ENCODE measurements at regions not wholly inside any gene's neighbourhood (a gene's known extent, or its start where the extent isn't known, plus 50 kb on each side); places are given as distances from the start of the nearest gene placed in this dataset.
"Not testable (repeated sequence)": the region's sequence is repeated elsewhere in the genome, so short reads cannot be mapped to it uniquely, and the experiment has no call there.

- no peak for DNase-seq
These were observed 532.2 kb downstream of the CHSY3 start for GRCh38 chr5:130436430-130436829.

- DNase-seq, result no peak
These were observed 523.1 kb downstream of the CHSY3 start for GRCh38 chr5:130427222-130427955.

GRCh38 chr5:130425424-130425823, 521.2 kb downstream of the CHSY3 start:
- DNase-seq, result no peak

- no peak for DNase-seq
These were observed 520.1 kb downstream of the CHSY3 start for GRCh38 chr5:130424341-130424740.

GRCh38 chr5:130402906-130403305, 498.6 kb downstream of the CHSY3 start:
- no peak for DNase-seq

DNA sequence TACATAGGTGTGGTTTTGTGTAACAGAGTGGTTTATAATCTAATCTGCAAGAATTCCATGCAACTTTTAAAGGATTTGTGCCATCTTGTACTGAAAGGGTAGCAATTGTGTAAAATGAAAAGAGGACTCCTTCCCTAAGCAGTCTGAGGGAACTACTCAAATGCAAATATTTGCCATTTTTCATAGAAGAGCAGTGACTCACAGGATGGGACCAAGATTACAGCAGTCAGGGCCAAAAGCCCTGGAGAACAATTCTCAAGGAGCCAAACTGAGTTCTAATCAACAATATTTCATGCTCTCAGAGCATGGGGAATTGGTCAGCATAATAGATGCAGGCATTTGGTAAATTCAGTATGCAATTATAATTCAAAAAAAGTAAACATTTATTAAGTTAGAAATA, 495.8 kb downstream of the CHSY3 start:
- no peak for DNase-seq

GRCh38 chr5:130398825-130399224, 494.6 kb downstream of the CHSY3 start:
- DNase-seq, result no peak

DNA sequence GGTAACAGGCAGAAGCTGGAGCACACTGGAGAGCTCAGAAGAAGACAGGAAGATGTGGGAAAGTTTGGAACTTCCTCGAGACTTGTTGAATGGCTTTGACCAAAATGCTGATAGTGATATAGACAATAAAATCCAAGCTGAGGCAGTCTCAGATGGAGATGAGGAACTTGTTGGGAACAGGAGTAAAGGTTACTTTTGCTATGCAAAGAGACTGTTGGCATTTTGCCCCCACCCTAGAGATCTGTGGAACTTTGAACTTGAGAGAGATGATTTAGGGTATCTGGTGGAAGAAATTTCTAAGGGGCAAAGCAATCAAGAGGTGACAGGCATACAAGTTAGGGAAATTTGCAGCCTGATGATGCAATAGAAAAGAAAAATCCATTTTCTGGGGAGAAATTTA, 493.5 kb downstream of the CHSY3 start:
- DNase-seq, result not testable (repeated sequence)

- no peak for DNase-seq
These were observed 492.9 kb downstream of the CHSY3 start for GRCh38 chr5:130397132-130397531.

GRCh38 chr5:130391727-130392264, 487.5 kb downstream of the CHSY3 start:
- DNase-seq, result not testable (repeated sequence)

DNA sequence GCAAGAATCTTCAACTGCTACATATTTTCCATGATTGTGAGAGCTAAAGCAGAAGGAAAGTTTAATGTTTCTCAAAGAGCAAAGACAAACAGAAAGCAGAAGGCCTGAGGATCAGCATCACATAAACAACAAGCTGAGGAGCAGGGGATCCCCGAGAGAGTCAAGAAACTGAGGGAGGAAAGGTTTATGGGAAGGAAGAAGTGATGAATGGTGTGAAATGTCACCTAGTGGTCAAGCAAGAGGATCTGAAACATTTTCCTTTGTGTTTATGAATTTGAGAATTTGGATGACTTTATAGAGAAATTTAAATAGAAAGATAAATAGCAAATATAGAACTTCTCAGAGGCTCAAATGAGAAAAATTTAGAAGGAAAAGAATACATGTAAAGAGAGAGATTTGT, 481.9 kb downstream of the CHSY3 start:
- DNase-seq, result no peak

GRCh38 chr5:130385656-130386055, 481.4 kb downstream of the CHSY3 start:
- DNase-seq, result no peak

DNA sequence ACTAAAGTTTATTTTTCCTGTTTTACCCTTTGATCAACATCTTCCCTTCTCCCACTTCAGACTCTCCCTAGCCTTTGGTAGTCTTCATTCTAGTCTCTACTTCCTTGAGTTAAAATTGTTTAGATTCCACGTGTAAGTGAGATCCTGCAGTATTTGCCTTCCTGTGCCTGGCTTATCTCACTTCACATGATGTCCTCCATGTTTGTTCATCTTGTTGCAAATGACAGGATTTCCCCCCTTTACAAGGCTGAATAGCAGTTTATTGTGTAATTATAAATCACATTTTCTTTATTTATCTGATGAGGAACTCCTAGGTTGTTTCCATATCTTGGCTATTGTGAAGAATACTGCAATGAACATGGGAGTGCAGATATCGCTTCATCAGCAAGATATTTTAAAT, 461.7 kb downstream of the CHSY3 start:
- no peak for DNase-seq

- DNase-seq, result no peak
These were observed 445.9 kb downstream of the CHSY3 start for GRCh38 chr5:130350131-130350530.

DNA sequence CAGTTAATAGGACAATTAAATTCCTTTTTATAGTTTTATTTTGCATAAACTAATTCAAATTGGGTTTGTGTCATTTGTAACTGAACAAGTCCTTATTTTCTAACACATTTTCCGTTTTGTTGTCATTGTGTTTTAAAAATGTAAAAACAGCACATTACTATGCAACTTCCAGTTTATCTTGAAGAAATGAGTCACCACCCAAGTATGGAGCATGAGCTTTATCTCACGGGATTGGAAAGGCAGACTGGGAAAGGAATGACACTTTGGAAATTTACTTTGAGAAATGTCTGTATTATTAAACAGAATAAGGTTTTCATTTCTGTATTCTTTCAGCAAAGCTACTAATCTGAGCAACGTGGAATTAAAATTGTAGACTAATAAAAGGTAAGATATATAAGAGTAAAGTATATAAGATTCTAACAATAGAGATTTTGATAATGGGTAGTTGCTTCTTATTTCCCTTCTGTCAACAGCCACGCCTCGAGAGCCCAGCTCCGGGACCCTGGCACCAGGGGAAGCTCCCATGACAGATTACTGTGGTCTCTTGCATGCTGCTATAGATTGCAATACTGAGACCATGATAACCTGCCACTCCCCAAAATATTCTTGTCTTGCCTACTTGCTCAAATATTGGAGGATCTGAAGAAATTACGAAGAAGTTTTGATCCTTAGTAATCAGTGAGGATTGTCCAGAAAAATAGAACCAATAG, 433.1 kb downstream of the CHSY3 start:
- DNase-seq, result no peak

DNA sequence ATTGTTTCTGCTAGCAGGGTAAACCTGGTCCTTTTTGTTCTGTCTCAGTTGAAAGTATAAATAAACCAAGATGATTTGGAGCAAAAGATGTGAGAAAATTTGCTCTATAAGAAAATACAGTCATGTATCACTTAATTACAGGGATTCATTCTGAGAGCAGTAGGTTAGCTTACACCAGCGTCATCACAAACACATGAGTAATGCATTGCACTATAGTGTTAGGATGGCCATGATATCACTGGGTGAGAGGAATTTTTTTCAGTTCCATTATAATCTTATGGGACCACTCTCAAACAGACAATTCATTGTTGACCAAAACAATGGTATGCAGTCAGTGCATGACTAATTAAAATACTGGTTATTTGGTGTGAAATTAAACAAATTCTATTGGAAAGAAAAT, 430.9 kb downstream of the CHSY3 start:
- DNase-seq, result no peak

- no peak for DNase-seq
These were observed 428.8 kb downstream of the CHSY3 start for GRCh38 chr5:130333089-130333488.

DNA sequence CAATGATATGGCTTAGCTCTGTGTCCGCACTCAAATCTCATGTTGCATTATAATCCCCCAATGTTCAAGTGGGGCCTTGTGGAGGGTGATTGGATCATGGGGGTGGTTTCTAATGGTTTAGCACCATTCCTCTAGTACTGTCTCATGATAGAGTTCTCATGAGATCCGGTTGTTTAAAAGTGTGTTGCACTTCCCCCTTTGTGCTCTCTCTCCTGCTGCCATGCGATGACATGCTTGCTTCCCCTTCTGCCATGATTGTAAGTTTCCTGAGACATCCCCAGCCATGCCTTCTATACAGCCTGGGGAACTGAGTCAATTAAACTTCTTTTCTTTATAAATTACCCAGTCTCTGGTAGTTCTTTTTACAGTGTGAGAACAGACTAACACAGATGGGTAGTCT, 427.1 kb downstream of the CHSY3 start:
- no peak for DNase-seq

GRCh38 chr5:130324953-130325671, 420.8 kb downstream of the CHSY3 start:
- no peak for DNase-seq

DNA sequence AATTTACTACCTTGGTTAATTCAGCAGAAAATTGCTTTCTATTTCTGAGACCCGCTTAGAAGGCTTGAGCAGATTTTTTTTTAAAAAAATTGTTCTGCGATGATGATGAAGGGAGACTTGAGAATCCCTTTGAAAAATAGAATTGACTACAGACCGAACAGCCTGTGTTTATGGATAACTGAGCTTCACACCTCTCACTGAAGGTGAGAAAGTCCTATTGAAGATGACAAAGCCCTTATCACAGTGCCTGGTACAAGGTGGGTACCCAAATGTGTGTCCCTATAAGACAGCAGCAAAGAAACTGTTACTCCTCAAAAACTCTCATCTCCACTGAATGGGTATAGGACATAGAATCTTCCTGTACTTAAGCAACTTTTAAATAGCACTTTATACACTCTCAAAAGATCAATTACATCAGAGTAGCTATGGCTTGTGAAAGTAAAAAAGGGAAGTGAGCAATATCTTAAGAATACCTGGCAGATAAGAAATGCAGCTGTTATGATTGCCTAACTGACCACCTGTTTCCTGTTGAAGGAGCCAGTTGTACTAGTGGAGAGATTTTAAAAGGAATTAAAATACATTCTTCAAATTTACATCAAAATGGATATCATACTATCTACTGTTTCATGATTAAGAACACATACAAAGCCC, 419.7 kb downstream of the CHSY3 start:
- DNase-seq, result no peak

- no peak for DNase-seq
These were observed 417.7 kb downstream of the CHSY3 start for GRCh38 chr5:130321931-130322330.

- no peak for DNase-seq
These were observed 412.9 kb downstream of the CHSY3 start for GRCh38 chr5:130316971-130317680.

Measured in CD4-positive, alpha-beta T cell treated with Interleukin-17A for 4 hours (primary cell).